Hepatocyte (in vitro differentiated cells): ENCODE measurements at regions not wholly inside any gene's neighbourhood (a gene's known extent, or its start where the extent isn't known, plus 50 kb on each side); places are given as distances from the start of the nearest gene placed in this dataset.

Experiments
- CTCF ChIP-seq: fragments of 200-600 bp; sonication (generic); IDR thresholded peaks from 2 replicates; pipeline ENCODE4 v1.5.1; 2016; ENCODE audit warnings: antibody characterized with exemption, mild to moderate bottlenecking; ENCODE audit not compliant: poor library complexity
- EZH2phosphoT487 ChIP-seq: fragments of 200-600 bp; sonication (generic); IDR thresholded peaks from one replicate; pipeline ENCODE4 v1.6.1; 2018; ENCODE audit warnings: antibody characterized with exemption, mild to moderate bottlenecking, low read depth, moderate library complexity; ENCODE audit not compliant: unreplicated experiment, severe bottlenecking

GRCh38 chr9:103410059-103410458, 414.9 kb downstream of the CYLC2 start:
- TF ChIP-seq CTCF (no peak), EZH2phosphoT487 (no peak)
